K562 (cell line): ENCODE measurements at regions not wholly inside any gene's neighbourhood (a gene's known extent, or its start where the extent isn't known, plus 50 kb on each side); places are given as distances from the start of the nearest gene placed in this dataset.

ENCODE experiments used
- BRD4 ChIP-seq: fragments of 200-600 bp; sonication (generic); IDR thresholded peaks from 2 replicates; pipeline ENCODE4 v1.6.1; 2017; ENCODE audit warnings: inconsistent platforms
- ESRRA ChIP-seq: fragments of 450-650 bp; IDR thresholded peaks from 2 replicates; pipeline ENCODE4 v1.6.1; 2014; ENCODE audit warnings: low read depth, mild to moderate bottlenecking, moderate library complexity, borderline replicate concordance
- HNRNPH1 ChIP-seq: fragments of 200-400 bp; formaldehyde crosslinking; optimal IDR thresholded peaks from 2 replicates; pipeline ENCODE3; 2017; ENCODE audit warnings: low read depth, mild to moderate bottlenecking, low read length, moderate library complexity
- MAZ ChIP-seq, 2 experiments: fragments of 450-650 bp in 1 of 2; sonication (generic) in 1 of 2; formaldehyde crosslinking; IDR thresholded peaks in 1 of 2; conservative IDR thresholded peaks in 1 of 2; 2 replicates each; pipeline versions ENCODE4 v1.4.0 to v1.5.0; 2020; ENCODE audit warnings: mild to moderate bottlenecking in 1 of 2, missing genetic modification reagents in 1 of 2
- MEIS2 ChIP-seq: fragments of 450-650 bp; IDR thresholded peaks from 2 replicates; pipeline ENCODE4 v1.6.1; 2014; ENCODE audit warnings: mild to moderate bottlenecking; ENCODE audit not compliant: partially characterized antibody
- NFYB ChIP-seq: IDR thresholded peaks from 2 replicates; pipeline ENCODE4 v1.6.1; 2011; ENCODE audit warnings: mild to moderate bottlenecking, moderate library complexity; ENCODE audit not compliant: insufficient read length; ENCODE audit errors: extremely low read depth
- POLR2A ChIP-seq: fragments of 450-650 bp; conservative IDR thresholded peaks from 2 replicates; pipeline ENCODE4 v1.6.1; 2016
- RBBP5 ChIP-seq: fragments of 200-600 bp; sonication (generic); IDR thresholded peaks from 2 replicates; pipeline ENCODE4 v1.6.1; 2012; ENCODE audit warnings: borderline replicate concordance, mild to moderate bottlenecking, low read length, control low read depth, inconsistent platforms; ENCODE audit not compliant: insufficient read depth, poor library complexity, severe bottlenecking
- ZNF584 ChIP-seq: fragments of 200-800 bp; sonication (Bioruptor generic); IDR thresholded peaks from 2 replicates; pipeline ENCODE4 v1.6.1; 2016; ENCODE audit warnings: low read depth, mild to moderate bottlenecking, missing genetic modification characterization, missing compliant biosample characterization
- ZNF76 ChIP-seq: fragments of 250-450 bp; sonication (Bioruptor Pico); IDR thresholded peaks from 2 replicates; pipeline ENCODE4 v1.4.0; 2020; ENCODE audit warnings: mild to moderate bottlenecking, moderate library complexity, borderline replicate concordance
- TF ChIP-seq, protein P1 (sequence below): sonication (generic); formaldehyde crosslinking; IDR thresholded peaks from 2 replicates; pipeline ENCODE4 v1.8.0; 2022; ENCODE audit warnings: mild to moderate bottlenecking, missing genetic modification reagents
- TF ChIP-seq, protein P2 (sequence below): sonication (generic); formaldehyde crosslinking; IDR thresholded peaks from 2 replicates; pipeline ENCODE4 v1.5.0; 2020; ENCODE audit warnings: missing genetic modification reagents
- TF ChIP-seq, protein P3 (sequence below), 3 experiments: IDR thresholded peaks in 2 of 3; conservative IDR thresholded peaks in 1 of 3; 2 replicates each; pipeline ENCODE4 v1.5.1; 2011 to 2012; ENCODE audit warnings: low read length in 3 of 3, mild to moderate bottlenecking in 3 of 3, control low read depth in 2 of 3, improper control_type of control experiment in 1 of 3, inconsistent platforms in 1 of 3, low read depth in 1 of 3, mixed read lengths in 1 of 3, moderate library complexity in 1 of 3; ENCODE audit not compliant: insufficient read depth in 2 of 3

DNA sequence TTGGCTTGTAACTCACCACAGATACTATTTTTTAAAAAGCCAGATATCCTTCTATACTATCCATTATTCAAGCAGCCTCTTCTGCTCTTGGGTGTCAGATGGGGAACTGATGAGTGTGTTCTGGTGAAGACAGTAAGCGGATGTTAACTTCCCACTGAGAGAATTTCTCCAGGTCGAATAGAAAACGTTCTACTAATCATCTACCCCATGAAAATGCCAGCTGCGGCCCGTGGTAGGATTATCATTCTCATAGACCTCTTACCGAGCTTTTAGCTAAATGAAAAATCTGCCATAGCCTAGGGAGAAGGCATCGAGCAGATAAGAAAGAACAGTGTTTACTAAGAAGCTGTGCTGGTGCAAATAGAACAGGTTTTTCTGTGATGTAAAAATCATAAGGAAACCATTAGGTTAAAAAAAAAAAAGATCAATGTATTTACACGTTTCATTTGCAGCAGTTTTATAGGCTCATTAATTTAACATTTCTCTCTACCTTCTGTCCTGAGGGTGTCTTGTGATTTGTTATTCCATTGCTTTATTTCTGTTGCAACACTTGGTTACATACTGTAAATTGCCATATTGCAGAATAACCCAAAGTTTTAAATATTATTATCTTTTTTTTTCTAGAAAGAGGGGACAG, 1521.5 kb upstream of the ZEB2 start:
- TF ChIP-seq BRD4: no peak
- TF ChIP-seq ESRRA: no peak
- TF ChIP-seq POLR2A: no peak
- no peak for TF ChIP-seq RBBP5
- TF ChIP-seq HNRNPH1: no peak
- TF ChIP-seq ZNF584 (CRISPR knock-in tag): no peak
- TF ChIP-seq NFYB: no peak
- TF ChIP-seq, protein P1, sequence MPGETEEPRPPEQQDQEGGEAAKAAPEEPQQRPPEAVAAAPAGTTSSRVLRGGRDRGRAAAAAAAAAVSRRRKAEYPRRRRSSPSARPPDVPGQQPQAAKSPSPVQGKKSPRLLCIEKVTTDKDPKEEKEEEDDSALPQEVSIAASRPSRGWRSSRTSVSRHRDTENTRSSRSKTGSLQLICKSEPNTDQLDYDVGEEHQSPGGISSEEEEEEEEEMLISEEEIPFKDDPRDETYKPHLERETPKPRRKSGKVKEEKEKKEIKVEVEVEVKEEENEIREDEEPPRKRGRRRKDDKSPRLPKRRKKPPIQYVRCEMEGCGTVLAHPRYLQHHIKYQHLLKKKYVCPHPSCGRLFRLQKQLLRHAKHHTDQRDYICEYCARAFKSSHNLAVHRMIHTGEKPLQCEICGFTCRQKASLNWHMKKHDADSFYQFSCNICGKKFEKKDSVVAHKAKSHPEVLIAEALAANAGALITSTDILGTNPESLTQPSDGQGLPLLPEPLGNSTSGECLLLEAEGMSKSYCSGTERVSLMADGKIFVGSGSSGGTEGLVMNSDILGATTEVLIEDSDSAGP: no peak
- TF ChIP-seq, protein P2, sequence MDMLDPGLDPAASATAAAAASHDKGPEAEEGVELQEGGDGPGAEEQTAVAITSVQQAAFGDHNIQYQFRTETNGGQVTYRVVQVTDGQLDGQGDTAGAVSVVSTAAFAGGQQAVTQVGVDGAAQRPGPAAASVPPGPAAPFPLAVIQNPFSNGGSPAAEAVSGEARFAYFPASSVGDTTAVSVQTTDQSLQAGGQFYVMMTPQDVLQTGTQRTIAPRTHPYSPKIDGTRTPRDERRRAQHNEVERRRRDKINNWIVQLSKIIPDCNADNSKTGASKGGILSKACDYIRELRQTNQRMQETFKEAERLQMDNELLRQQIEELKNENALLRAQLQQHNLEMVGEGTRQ: no peak
- no peak for TF ChIP-seq MEIS2
- TF ChIP-seq, protein P3, sequence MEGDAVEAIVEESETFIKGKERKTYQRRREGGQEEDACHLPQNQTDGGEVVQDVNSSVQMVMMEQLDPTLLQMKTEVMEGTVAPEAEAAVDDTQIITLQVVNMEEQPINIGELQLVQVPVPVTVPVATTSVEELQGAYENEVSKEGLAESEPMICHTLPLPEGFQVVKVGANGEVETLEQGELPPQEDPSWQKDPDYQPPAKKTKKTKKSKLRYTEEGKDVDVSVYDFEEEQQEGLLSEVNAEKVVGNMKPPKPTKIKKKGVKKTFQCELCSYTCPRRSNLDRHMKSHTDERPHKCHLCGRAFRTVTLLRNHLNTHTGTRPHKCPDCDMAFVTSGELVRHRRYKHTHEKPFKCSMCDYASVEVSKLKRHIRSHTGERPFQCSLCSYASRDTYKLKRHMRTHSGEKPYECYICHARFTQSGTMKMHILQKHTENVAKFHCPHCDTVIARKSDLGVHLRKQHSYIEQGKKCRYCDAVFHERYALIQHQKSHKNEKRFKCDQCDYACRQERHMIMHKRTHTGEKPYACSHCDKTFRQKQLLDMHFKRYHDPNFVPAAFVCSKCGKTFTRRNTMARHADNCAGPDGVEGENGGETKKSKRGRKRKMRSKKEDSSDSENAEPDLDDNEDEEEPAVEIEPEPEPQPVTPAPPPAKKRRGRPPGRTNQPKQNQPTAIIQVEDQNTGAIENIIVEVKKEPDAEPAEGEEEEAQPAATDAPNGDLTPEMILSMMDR (IDR thresholded peaks at IDR 0.05 in 2 of 3, conservative IDR thresholded peaks at IDR 0.05 in 1 of 3; ENCODE audit: insufficient read depth in 2 of 3, low read depth in 1 of 3, low read length in 3 of 3): no peak
- TF ChIP-seq MAZ (CRISPR knock-in tag; conservative IDR thresholded peaks at IDR 0.05 in 1 of 2, IDR thresholded peaks at IDR 0.05 in 1 of 2): no peak
- TF ChIP-seq ZNF76 (CRISPR knock-in tag): no peak
